CD4-positive, alpha-beta T cell treated with Interleukin-4 for 4 hours (primary cell): ENCODE measurements at regions not wholly inside any gene's neighbourhood (a gene's known extent, or its start where the extent isn't known, plus 50 kb on each side); places are given as distances from the start of the nearest gene placed in this dataset.

Experiments used
- DNase-seq: peaks from one replicate; pipeline ENCODE4 v3.0.0-alpha.2; 2020

- DNase-seq = no peak
These were observed 740.8 kb upstream of the ZEB2 start for GRCh38 chr2:145260674-145261073.

- no peak for DNase-seq
These were observed 740.2 kb upstream of the ZEB2 start for GRCh38 chr2:145260081-145260480.

DNA sequence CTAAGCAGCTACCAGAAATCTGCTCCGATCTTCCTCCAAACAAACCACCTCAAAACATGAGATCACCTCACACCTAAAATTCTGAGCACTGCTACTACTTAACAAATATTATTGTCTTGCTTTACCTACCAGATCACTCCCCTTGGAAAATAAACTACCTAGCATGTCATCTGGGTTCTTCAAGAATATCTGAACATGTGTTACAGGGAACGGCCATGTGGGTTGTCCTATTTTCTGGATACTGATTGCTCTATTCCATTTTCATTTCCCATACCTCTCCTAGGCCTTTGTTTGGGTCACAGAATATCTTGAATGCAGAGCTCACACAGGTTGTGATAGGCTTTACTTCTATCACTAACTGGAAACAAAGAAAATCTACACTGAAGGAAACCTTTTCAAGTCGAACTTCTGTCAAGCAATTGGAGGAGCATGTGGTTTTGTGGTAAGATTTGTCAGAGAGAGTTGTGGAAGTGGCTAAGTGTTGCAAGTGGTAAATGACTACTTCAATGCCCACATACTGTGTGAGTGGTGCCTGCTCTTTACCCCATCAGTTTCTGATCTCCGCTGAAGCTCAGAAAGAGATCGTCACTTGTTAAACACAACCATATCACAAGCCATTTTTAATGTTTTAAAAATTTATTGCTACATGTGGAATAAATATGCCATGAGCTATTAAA, 739.1 kb upstream of the ZEB2 start:
- DNase-seq = peak; percentile 15

DNA sequence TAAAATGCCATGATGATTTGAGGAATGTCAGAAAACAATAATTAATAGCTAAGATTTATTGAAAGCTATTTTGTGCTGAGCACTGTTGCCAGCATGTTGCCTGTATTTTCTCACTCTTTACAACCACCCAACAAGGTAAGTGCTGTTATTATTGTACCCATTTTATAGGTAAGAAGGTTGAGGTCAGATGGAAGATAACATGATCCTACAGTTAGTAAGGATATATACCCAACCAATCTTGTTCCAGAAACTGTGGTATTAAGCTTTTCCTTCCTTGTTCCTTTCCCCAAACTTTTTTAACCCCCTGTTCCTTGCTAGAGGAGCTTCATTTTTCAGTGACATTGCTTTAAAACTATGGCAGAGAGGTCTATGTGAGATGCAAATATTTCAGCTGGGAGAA, 738.0 kb upstream of the ZEB2 start:
- DNase-seq = no peak

DNA sequence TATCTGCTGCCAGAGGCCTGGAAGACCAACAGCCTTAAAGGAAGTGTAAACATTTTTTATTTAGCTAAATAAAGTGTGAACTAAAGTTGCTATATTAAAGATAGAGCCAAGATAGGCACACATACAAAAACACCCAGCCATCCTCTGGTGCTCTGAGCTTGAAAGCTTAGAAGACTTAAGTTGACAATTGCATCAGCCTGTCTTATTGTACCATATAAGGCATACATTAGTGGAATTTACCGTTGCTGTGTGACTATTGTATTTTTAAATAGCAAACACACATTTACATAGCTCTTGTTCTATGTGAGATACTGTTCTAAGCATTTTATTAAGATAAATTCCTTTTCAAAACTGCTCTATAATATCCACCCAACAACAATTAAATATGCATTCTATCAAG, 736.6 kb upstream of the ZEB2 start:
- DNase-seq = no peak

GRCh38 chr2:145254291-145254690, 734.4 kb upstream of the ZEB2 start:
- no peak for DNase-seq

DNA sequence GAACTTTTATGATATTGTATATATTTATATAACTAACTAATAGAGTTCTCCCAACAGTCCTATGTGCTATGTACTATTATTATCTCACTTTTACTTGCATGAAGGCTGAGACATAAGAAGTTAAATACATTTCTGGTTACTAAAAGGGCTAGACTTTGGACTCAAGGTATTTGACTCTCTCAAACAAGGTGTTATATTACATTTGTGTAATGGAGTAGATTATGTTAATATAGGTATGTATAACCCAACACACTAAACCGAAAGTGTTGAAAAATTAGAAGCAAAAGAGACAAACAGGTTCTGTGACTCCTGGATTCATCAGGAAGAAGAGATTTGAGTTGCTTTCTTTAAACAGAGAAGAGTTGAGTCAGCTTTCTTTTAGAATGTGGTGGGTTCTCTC, 733.6 kb upstream of the ZEB2 start:
- DNase-seq = no peak

DNA sequence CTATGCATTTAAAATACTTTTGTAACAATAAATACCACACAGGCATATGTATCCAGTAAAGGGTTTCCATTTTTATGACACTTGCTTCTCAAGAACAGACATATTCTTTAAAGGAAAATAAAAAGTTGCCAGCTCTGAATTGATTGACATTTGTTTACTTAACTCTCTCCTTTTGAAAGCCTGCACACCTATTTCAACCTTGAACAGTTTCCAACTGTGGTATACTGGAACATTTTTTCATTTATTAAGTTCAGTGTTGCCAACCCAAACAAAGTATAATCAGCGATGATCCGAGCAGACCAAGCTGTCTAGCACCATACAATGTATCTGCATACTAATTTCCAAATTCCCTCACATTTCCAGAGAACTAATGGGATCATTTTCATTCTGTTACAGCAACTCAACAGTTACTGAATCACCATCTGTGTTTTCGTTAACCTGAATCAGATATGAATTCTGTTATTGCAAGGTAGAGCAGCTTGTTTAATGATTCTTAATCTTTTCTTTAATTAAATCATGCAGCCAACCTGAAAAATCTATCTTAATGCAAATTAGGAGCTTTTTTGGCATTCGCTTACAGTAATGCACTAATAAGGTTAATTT, 725.5 kb upstream of the ZEB2 start:
- no peak for DNase-seq

GRCh38 chr2:145235312-145235711, 715.4 kb upstream of the ZEB2 start:
- no peak for DNase-seq

GRCh38 chr2:145230546-145230945, 710.6 kb upstream of the ZEB2 start:
- DNase-seq = no peak

DNA sequence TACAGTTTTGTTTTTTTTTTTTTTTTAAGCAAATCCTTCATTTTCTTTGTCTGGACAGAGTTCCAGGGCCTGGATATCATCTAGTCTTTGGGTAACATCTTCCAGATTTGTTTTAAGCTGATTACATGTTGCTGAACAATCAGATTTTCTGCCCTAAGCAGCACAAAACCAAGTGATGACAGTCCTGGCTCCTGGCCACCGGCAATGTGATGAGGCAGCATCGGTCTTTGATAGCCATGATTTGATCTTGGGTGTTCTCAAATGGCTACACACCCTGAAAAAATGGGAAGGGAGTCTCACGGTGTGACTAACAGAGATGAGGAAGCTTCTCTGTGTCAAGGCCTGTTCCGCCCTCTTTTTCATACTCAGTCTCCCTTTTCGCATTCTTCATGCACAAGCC, 708.6 kb upstream of the ZEB2 start:
- no peak for DNase-seq

GRCh38 chr2:145226901-145227300, 707.0 kb upstream of the ZEB2 start:
- no peak for DNase-seq

DNA sequence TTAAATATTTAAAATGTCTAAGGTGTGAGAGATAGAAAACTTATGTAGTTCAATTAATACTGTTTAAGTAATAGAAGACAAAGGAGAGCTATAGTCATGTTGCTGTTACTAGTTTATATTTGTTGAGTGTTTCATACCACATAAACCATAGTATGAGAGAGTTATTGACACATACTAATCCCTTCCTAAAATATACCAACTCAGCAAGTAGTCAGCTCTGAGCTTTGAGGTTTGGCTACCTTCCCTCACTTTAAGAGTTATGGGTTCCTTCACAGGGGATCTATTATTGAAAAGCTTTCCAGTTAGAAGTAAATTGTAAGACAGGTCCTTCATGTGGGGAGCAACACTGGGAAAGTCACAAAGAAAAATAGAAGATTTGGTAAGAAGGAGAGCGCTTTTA, 701.6 kb upstream of the ZEB2 start:
- DNase-seq = no peak

DNA sequence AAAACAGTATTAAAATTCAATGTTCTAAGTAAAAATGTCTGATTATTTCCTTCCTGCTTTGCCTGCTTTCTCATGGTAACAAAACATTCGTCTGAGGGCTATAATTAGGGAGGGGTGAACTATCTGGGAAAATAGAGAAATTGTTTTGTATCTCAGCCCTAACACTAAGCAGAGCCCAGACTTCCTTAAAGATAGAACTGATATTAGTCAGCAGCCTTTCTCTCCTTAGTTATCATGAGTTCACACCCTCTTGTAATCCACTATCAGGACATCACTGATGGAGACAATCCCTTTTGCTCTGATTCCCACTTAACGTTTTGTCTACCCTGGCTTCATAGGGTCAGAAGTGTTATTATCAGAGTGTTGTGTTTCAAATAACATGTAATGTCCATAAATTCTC, 701.1 kb upstream of the ZEB2 start:
- no peak for DNase-seq

GRCh38 chr2:145220496-145220895, 700.6 kb upstream of the ZEB2 start:
- no peak for DNase-seq

- no peak for DNase-seq
These were observed 688.0 kb upstream of the ZEB2 start for GRCh38 chr2:145207884-145208283.

DNA sequence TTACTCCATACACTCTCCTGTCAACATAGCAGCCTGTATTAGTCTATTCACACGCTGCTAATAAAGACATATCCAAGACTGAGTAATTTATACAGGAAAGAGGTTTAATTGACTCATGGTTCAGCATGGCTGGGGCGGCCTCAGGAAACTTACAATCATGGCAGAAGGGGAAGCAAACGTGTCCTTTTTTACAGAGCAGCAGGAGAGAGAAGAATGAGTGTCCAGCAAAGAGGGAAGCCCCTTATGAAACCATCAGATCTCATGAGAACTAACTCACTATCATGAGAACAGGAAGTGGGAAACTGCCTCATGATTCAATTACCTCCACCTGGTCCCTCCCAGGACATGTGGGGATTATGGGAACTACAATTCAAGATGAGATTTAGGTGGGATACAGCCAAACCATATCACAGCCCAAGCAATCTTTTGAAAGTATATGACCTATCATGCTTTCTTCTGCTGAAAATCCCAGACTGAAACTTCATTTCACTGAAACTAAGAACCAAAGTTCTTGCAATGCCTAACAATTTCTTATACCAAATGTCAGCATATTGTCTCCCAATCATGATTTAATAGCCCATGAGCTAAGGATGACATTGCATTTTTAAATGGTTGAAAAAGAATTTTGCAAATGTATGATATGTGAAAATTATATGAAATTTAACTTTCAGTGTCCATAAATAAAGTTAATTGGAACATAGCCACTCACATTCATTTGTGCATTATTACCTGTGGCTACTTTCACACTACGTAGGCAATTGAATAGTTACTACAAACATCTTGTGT, 686.8 kb upstream of the ZEB2 start:
- DNase-seq = no peak

GRCh38 chr2:145203891-145204290, 684.0 kb upstream of the ZEB2 start:
- DNase-seq = no peak

DNA sequence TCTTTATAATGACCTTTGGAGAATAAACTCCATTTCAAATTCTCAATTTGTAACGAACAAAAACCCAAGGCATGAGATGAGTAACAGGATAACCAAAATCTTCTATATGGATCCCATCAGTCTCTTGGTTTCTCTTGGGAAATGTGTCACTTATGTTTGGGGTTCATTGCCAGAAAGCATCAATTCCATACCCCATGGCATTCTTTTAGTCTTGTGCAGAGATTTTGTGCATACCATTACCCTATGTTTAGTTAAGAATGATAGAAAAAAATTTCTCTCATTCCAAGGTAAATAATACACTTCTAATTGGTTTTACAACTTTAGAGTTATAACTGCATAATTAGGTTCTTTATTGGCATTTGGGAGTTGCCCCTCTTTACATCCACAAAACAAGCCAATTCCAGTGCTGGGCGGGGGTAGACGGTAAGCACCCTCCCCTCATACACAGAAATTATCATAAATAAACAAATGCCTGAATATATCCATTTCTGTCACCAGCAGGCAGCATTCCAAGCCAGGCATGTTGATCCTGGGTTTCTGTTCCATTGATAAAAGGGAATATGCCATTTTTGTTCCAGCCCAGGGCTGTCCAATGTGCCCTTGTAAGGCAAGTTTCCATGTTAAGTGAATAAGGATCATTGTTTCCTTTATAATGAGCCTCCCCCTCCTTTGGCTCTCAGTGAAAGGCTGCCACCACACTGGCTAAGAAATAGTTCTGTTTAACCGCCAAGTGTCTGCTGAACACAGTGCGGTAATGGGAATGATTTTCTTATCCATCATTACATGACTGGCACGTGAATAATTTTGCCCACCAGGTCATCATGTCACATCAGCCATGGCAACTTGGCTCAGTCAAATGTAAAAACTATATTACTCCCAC, 680.1 kb upstream of the ZEB2 start:
- no peak for DNase-seq

DNA sequence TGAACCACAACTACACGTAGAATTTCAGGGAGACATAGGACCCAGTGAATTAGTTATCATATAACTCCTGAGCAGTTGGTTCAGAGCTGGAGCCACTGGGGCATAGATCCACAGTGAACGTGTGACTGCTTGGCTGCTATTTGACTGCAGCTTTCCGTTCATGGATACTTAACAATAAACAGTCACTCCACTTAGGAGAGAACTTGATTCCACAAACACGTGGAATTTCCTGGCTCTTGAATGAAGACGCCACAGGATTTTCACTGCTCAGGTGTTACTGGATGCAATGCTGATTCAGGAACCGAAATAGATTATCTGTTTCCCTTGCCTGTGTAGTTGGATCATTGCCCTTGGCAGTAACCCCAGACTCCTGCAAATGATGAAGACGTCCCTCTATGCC, 679.1 kb upstream of the ZEB2 start:
- no peak for DNase-seq

- no peak for DNase-seq
These were observed 678.6 kb upstream of the ZEB2 start for GRCh38 chr2:145198555-145198954.

GRCh38 chr2:145197944-145198343, 678.0 kb upstream of the ZEB2 start:
- DNase-seq = no peak

- no peak for DNase-seq
These were observed 674.8 kb upstream of the ZEB2 start for GRCh38 chr2:145194673-145195072.
